Activated CD8-positive, alpha-beta T cell treated with anti-CD3 and anti-CD28 coated beads for 36 hours (primary cell): ENCODE measurements at regions not wholly inside any gene's neighbourhood (a gene's known extent, or its start where the extent isn't known, plus 50 kb on each side); places are given as distances from the start of the nearest gene placed in this dataset.

Source experiments
- ATAC-seq: fragments of 200-7000 bp; cut with Tn5 transposase; one replicate; pipeline ENCODE4 v1.10.0; 2021; ENCODE audit warnings: mild to moderate bottlenecking, moderate library complexity
- CTCF ChIA-PET: fragments of 350-600 bp; sonication (Branson Sonifier 250); formaldehyde crosslinking; loops from one replicate; lab custom pipeline; 2021; ENCODE audit warnings: antibody characterized with exemption; lab: Charles Lee
- POLR2A ChIA-PET: fragments of 350-600 bp; sonication (Branson Sonifier 250); formaldehyde crosslinking; loops from one replicate; lab custom pipeline; 2021; ENCODE audit warnings: antibody characterized with exemption; lab: Charles Lee
- DNase-seq: peaks from one replicate; pipeline ENCODE4 v3.0.0-alpha.2; 2020
- H3K27ac Mint-ChIP-seq: one replicate; pipeline ENCODE4 v1.8.0; 2021; ENCODE audit warnings: mild to moderate bottlenecking, mixed read lengths
- H3K27me3 Mint-ChIP-seq: one replicate; pipeline ENCODE4 v1.8.0; 2021; ENCODE audit warnings: mixed read lengths
- H3K36me3 Mint-ChIP-seq: one replicate; pipeline ENCODE4 v1.8.0; 2021; ENCODE audit warnings: low read depth, mixed read lengths
- H3K4me1 Mint-ChIP-seq: one replicate; pipeline ENCODE4 v1.8.0; 2021; ENCODE audit warnings: low read depth, mixed read lengths
- H3K4me3 Mint-ChIP-seq: one replicate; pipeline ENCODE4 v1.8.0; 2021; ENCODE audit warnings: mild to moderate bottlenecking, moderate library complexity, mixed read lengths
- H3K9me3 Mint-ChIP-seq: one replicate; pipeline ENCODE4 v1.8.0; 2021; ENCODE audit warnings: mixed read lengths
- CTCF ChIP-seq: fragments of 200-600 bp; IDR thresholded peaks from one replicate; pipeline ENCODE4 v1.8.0; 2022; ENCODE audit warnings: antibody characterized with exemption, mild to moderate bottlenecking
- intact Hi-C: fragments of 100-400 bp; cut with micrococcal nuclease; formaldehyde crosslinking; loops from one replicate; pipeline ENCODE4 v1.10.0; 2022

- POLR2A ChIA-PET, result no interaction called here
- intact Hi-C loops, result no loop called here
- no peak overlapping the region for H3K27ac Mint-ChIP-seq
- no peaks in the 10 kb centered on the region for H3K27me3 Mint-ChIP-seq
- H3K4me3 Mint-ChIP-seq, result no peak overlapping the region
- DNase-seq (no peak), ATAC-seq (no peak)
- no peak for TF ChIP-seq CTCF
- H3K4me1 Mint-ChIP-seq, result no peaks in the 10 kb centered on the region
- H3K36me3 Mint-ChIP-seq, result no peaks in the 10 kb centered on the region
- peaks cover 6% of the 10 kb centered on the region for H3K9me3 Mint-ChIP-seq
- CTCF ChIA-PET, result no interaction called here
Observed at GRCh38 chr1:163773396-163773795, 451.6 kb downstream of the NUF2 start.

GRCh38 chr1:163774401-163774945 is 452.7 kb downstream of the NUF2 start:
- intact Hi-C loops, result no loop called here
- no peaks in the 10 kb centered on the region for H3K36me3 Mint-ChIP-seq
- ATAC-seq (no peak), DNase-seq (no peak)
- ChIA-PET CTCF (no interaction called here), POLR2A (no interaction called here)
- H3K27ac Mint-ChIP-seq, result no peak overlapping the region
- H3K4me3 Mint-ChIP-seq, result no peak overlapping the region
- TF ChIP-seq CTCF, result no peak
- H3K27me3 Mint-ChIP-seq, result no peaks in the 10 kb centered on the region
- peaks cover 6% of the 10 kb centered on the region for H3K9me3 Mint-ChIP-seq
- H3K4me1 Mint-ChIP-seq, result no peaks in the 10 kb centered on the region

- no peak overlapping the region for H3K4me3 Mint-ChIP-seq
- no peak overlapping the region for H3K27ac Mint-ChIP-seq
- intact Hi-C loops, result no loop called here
- no peaks in the 10 kb centered on the region for H3K36me3 Mint-ChIP-seq
- TF ChIP-seq CTCF, result no peak
- DNase-seq (no peak), ATAC-seq (no peak)
- H3K4me1 Mint-ChIP-seq, result no peaks in the 10 kb centered on the region
- POLR2A ChIA-PET, result no interaction called here
- H3K27me3 Mint-ChIP-seq, result no peaks in the 10 kb centered on the region
- H3K9me3 Mint-ChIP-seq, result peaks cover 4% of the 10 kb centered on the region
- CTCF ChIA-PET, result no interaction called here
Observed at GRCh38 chr1:163774978-163775620, 453.3 kb downstream of the NUF2 start.

- POLR2A ChIA-PET, result no interaction called here
- H3K27ac Mint-ChIP-seq, result no peak overlapping the region
- H3K4me1 Mint-ChIP-seq, result no peaks in the 10 kb centered on the region
- H3K9me3 Mint-ChIP-seq, result peaks cover 4% of the 10 kb centered on the region
- no peak for ATAC-seq
- CTCF ChIA-PET, result no interaction called here
- TF ChIP-seq CTCF, result no peak
- no peak for DNase-seq
- H3K27me3 Mint-ChIP-seq, result no peaks in the 10 kb centered on the region
- intact Hi-C loops, result no loop called here
- H3K4me3 Mint-ChIP-seq, result no peak overlapping the region
- H3K36me3 Mint-ChIP-seq, result no peaks in the 10 kb centered on the region
Observed at GRCh38 chr1:163777205-163777604, 455.5 kb downstream of the NUF2 start.

GRCh38 chr1:163781146-163781545 is 459.4 kb downstream of the NUF2 start:
- ChIA-PET CTCF (no interaction called here), POLR2A (no interaction called here)
- intact Hi-C loops, result no loop called here
- DNase-seq (no peak), ATAC-seq (no peak)
- H3K9me3 Mint-ChIP-seq, result no peaks in the 10 kb centered on the region
- no peak for TF ChIP-seq CTCF
- H3K4me3 Mint-ChIP-seq, result no peak overlapping the region
- H3K27ac Mint-ChIP-seq, result no peak overlapping the region
- no peaks in the 10 kb centered on the region for H3K27me3 Mint-ChIP-seq
- H3K36me3 Mint-ChIP-seq, result no peaks in the 10 kb centered on the region
- H3K4me1 Mint-ChIP-seq, result no peaks in the 10 kb centered on the region
